GM10266 (cell line): ENCODE measurements at regions not wholly inside any gene's neighbourhood (a gene's known extent, or its start where the extent isn't known, plus 50 kb on each side); places are given as distances from the start of the nearest gene placed in this dataset.

Experiments
- DNase-seq: peaks from one replicate; pipeline ENCODE4 v3.0.0; 2012; ENCODE audit errors: extremely low spot score
- TF ChIP-seq, protein P1 (sequence below): IDR thresholded peaks from 2 replicates; pipeline ENCODE4 v1.5.1; 2012; ENCODE audit warnings: mild to moderate bottlenecking, low read depth; ENCODE audit not compliant: control insufficient read depth, insufficient read depth; ENCODE audit errors: missing control alignments

DNA sequence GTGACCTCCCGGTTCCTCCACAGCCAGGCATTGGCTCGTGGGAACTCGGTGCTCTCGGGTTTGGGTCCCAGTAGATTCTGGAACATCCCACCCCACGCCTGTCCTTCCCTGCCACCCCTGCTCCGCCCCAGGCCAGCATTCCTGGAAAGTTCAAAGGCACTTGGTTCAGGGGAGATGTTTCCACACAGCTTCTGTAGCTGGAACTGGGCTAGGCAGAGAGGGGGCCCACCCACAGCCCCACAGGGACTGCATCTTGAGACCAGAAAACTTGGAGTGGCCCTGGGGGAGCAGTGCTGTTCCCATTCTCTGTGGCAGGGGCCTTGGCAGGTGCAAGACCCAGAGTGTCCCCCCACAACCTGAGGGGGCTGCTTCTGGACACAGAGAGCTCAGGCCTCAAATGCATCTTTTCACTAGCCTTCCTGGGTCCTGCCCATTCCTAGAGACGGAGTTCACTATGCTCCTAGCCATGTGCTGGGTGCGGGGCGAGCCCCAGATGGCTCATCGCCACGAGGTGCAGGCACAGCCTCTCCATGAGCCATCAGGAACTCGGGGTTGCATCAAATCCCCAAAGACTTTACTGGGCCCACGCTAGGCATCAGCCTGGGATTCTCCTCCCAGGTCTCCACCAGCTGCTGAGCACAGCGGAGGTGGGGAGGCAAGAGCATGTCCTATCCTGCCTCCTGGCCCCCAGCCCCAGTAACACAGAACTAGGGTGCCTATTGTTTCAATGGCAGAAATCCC is 68.7 kb downstream of the ZFP36L2 start:
- TF ChIP-seq, protein P1, sequence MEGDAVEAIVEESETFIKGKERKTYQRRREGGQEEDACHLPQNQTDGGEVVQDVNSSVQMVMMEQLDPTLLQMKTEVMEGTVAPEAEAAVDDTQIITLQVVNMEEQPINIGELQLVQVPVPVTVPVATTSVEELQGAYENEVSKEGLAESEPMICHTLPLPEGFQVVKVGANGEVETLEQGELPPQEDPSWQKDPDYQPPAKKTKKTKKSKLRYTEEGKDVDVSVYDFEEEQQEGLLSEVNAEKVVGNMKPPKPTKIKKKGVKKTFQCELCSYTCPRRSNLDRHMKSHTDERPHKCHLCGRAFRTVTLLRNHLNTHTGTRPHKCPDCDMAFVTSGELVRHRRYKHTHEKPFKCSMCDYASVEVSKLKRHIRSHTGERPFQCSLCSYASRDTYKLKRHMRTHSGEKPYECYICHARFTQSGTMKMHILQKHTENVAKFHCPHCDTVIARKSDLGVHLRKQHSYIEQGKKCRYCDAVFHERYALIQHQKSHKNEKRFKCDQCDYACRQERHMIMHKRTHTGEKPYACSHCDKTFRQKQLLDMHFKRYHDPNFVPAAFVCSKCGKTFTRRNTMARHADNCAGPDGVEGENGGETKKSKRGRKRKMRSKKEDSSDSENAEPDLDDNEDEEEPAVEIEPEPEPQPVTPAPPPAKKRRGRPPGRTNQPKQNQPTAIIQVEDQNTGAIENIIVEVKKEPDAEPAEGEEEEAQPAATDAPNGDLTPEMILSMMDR, result no peak
- DNase-seq, result no peak

DNA sequence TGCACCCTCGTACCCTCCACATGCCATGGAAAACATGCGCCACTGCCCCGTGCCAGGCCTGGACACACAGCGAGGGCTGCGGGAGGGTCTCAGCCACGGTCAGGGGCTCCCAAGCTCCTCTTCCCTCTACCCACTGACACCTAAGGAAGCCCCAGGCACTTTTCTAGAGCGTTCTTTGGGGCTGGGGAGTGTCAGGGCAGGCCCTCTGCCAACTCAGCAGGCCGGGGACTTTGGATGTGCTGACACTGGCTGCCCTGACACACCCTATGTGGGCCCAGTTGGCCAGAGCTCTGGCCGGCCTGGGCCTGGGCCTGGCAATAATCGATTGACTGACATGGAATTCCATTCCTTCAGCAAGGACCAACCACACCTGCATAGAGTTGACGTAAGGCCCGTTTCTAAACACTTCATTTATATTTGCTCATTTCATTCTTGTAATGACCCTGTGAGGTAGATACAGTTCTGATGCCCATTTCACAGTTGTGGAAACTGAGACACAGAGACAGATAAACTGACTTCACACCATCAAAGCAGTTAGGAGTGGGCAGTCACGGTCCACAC is 70.5 kb downstream of the ZFP36L2 start:
- DNase-seq, result no peak
- TF ChIP-seq, protein P1, result no peak

DNA sequence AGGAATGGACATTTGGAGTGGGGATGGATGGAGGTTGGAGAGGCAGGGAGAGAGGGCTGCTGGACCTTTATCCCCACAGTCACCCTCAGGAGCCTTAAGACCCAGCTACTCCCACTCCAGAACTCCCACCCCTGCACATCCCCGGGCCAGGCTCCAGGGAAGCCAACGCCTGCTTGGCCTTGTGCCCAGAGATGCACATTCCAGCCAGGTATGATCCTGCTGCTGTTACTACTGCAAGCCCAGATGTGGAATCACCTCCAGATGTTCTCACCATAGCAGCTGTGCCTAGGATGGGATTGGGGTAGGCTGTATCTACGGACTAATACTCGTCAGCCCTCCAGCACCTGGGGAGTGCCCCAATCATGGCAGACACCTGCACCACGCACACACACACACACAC is 71.7 kb downstream of the ZFP36L2 start:
- DNase-seq, result no peak
- TF ChIP-seq, protein P1, result no peak

GRCh38 chr2:43152741-43153647 is 73.4 kb downstream of the ZFP36L2 start:
- no peak for DNase-seq
- TF ChIP-seq, protein P1, result no peak

- TF ChIP-seq, protein P1, result no peak
- no peak for DNase-seq
Observed at GRCh38 chr2:43152186-43152585, 74.2 kb downstream of the ZFP36L2 start.

DNA sequence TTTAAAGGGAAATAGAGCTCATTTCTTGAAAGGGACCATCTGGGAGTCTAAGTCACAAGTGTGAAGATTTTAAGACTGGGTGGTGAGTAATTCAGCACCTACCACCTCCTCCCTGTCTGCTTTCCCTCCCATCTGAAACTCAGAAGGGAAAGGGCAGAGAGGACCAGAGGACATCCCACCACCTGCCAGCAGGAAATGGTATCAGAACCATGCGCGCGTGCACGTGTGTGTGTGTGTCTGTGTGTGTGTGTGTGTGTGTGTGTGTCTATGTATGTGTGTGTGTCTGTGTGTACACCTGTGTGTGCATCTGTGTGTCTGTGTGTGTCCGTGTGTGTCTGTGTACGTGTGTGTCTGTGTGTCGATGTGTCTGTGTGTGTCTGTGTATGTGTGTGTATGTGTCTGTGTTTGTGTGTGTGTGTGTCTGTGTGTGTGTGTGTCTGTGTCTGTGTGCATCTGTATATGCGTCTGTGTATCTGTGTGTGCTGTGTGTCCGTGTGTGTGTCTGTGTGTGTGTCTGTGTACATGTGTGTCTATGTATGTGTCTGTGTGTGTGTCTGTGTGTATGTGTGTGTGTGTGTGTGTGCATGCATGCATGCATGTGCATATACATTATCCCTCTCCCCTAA is 76.8 kb downstream of the ZFP36L2 start:
- TF ChIP-seq, protein P1, result no peak
- peak; percentile 43 for DNase-seq
